Retinal pigment epithelial cell (primary cell): ENCODE measurements at regions not wholly inside any gene's neighbourhood (a gene's known extent, or its start where the extent isn't known, plus 50 kb on each side); places are given as distances from the start of the nearest gene placed in this dataset.

Source experiments
- DNase-seq: peaks from one replicate; pipeline ENCODE4 v3.0.0-alpha.2; 2010; ENCODE audit warnings: low read depth
- H3K4me3 ChIP-seq: 2 replicates; pipeline ENCODE4 v1.5.1; 2011; ENCODE audit warnings: mild to moderate bottlenecking, low read length, control low read depth, moderate library complexity
- TF ChIP-seq, protein P1 (sequence below): conservative IDR thresholded peaks from 2 replicates; pipeline ENCODE4 v1.5.1; 2011; ENCODE audit warnings: low read depth, low read length, control low read depth, inconsistent platforms

DNA sequence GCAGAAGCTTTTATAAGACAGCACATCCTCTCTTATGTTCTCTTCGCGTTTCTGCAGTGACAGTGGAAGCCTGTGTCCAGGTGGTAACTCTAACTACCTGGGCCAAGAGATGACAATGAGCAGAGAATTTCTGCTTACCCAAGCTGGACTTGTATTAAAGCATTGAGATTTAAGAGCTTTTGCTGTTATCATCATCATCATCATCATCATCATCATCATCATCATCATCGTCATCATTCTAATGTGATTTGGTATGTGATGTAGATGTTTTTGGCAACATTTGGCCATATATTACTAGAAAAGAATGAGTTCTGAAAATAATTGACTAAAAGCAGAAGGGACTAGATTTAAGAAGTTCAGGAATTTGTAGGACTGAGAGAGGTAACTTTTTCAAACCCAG, 401.3 kb downstream of the BRINP1 start:
- DNase-seq, result no peak
- TF ChIP-seq, protein P1, sequence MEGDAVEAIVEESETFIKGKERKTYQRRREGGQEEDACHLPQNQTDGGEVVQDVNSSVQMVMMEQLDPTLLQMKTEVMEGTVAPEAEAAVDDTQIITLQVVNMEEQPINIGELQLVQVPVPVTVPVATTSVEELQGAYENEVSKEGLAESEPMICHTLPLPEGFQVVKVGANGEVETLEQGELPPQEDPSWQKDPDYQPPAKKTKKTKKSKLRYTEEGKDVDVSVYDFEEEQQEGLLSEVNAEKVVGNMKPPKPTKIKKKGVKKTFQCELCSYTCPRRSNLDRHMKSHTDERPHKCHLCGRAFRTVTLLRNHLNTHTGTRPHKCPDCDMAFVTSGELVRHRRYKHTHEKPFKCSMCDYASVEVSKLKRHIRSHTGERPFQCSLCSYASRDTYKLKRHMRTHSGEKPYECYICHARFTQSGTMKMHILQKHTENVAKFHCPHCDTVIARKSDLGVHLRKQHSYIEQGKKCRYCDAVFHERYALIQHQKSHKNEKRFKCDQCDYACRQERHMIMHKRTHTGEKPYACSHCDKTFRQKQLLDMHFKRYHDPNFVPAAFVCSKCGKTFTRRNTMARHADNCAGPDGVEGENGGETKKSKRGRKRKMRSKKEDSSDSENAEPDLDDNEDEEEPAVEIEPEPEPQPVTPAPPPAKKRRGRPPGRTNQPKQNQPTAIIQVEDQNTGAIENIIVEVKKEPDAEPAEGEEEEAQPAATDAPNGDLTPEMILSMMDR, result no peak
- H3K4me3 ChIP-seq, result no peak overlapping the region

DNA sequence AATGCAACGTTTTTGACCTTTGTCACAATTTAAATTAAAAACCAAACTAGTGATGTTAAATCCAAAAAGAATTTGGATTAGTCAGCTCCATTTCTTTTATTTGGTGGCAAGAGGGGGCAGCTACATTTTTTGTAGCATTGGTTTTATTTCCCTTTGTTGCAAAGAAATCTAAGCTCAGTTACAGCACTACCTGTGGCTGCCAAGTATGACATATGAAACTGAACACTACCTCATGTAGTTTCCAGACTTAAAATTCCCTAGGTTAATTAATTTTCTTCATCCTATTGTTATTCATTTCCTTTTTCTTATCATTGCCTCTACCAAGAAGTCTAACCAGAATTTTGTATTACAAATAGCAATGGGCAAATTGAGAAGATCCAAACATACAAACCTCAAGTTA, 393.5 kb downstream of the BRINP1 start:
- TF ChIP-seq, protein P1, result no peak
- no peak for DNase-seq
- no peak overlapping the region for H3K4me3 ChIP-seq

DNA sequence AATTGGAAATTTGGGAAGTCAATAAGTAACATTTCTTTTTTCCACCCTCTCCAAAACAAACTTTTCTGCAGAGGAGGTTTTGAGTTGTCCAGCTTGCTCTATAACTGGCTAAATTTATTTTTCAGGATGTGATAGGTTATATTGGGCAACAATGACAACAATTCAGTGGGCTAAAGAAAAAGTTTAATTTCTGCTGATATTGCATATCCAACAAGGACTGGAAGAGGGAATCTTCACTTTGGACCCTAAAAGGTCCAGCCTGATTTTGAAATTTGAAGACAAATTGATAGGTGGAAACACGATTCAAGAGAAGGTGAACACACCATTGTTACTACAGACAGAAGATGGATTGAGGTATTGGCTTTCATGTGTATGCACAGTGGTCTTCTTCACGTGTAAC, 393.1 kb downstream of the BRINP1 start:
- H3K4me3 ChIP-seq, result no peak overlapping the region
- TF ChIP-seq, protein P1, result no peak
- DNase-seq, result no peak

DNA sequence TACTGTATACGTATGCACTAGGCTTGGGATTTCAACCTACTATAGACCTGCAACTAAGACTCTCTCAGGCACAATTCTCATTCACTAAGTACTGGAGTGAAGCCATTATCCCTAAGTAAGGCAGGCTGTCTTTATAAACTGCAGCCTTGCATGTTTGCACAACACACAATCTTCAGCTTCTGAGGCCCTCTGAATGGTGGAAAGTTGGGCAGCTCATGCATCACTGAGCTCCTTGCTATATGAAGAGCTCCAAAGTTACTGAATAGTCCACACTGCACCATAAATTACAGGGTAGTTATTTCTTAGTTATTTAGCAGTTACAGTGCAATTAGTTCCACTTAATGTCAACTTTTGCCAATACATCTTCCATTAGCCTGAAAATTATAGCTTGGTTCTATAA, 384.6 kb downstream of the BRINP1 start:
- TF ChIP-seq, protein P1, result no peak
- H3K4me3 ChIP-seq, result no peak overlapping the region
- DNase-seq, result no peak

DNA sequence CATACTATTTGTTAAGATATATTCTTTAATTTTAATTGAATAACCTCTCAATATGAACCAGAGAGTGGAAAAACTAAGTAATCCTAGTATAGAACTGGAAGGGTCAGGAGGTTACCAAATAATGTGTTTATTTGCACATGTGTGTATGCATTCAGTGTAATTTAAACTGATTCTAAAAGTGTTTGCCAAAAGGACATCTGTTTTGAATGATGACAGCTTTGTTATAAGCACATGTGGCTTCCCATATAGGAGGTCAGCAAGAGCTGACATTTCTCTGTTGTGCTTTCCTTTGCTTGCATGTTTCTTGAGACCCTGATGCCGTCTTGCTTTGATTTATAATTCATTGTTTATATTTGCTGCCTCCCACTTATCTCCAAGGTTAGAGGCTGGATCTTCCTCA, 383.4 kb downstream of the BRINP1 start:
- no peak for DNase-seq
- TF ChIP-seq, protein P1, result no peak
- H3K4me3 ChIP-seq, result no peak overlapping the region

- DNase-seq, result no peak
- TF ChIP-seq, protein P1, result no peak
- H3K4me3 ChIP-seq, result no peak overlapping the region
These were observed 382.1 kb downstream of the BRINP1 start for GRCh38 chr9:118987167-118987566.

- TF ChIP-seq, protein P1, result no peak
- no peak overlapping the region for H3K4me3 ChIP-seq
- DNase-seq, result no peak
These were observed 378.3 kb downstream of the BRINP1 start for GRCh38 chr9:118990949-118991348.
